AG08396 (cell line): ENCODE measurements at regions not wholly inside any gene's neighbourhood (a gene's known extent, or its start where the extent isn't known, plus 50 kb on each side); places are given as distances from the start of the nearest gene placed in this dataset.

Experiments
- DNase-seq: peaks from one replicate; pipeline ENCODE4 v3.0.0; 2012; ENCODE audit warnings: low spot score, mixed read lengths

GRCh38 chr15:75134748-75135147, 66.9 kb upstream of the C15orf39 start:
- DNase-seq, result no peak

DNA sequence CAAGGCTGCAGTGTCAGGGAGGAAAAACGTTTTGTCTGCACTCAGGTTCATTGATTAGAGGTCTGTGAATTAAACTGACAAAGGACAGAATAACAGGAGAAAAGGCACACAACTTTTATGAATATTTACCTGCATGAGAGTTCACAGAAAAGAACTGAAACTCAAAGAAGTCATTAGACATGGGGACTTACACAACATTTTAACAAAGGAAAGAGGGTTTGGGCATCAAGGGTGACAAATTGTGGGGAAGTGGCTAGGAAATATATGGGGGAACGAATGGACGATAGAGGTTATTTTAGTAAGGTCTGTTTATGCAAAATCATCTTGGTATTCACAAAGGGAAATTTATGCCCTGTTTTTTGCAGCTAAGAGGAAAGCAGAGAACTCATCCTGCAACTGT, 65.6 kb upstream of the C15orf39 start:
- DNase-seq, result no peak

GRCh38 chr15:75136758-75137157, 64.9 kb upstream of the C15orf39 start:
- no peak for DNase-seq

- DNase-seq, result no peak
Measured at GRCh38 chr15:75138016-75138999, 63.4 kb upstream of the C15orf39 start.

GRCh38 chr15:75140080-75140879, 61.4 kb upstream of the C15orf39 start:
- DNase-seq, result no peak

DNA sequence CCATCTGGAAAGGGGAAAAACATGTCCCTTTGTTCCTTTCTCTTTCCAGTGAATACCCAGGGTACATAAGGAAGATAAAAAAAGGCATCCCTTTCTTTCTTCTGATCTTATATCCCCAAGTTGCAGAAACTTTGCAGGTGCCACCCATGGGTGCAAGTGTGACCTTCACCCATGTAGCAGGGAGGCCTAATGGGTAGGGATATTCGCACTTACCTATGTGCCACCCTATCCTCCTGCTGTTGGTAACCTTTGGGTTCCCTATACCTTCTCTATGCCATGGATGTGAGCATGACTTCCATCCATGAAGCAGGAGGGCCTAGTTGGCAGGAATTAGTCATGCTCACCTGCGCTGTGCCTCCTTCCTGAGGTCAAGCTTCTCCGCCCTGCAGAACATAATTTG, 59.2 kb upstream of the C15orf39 start:
- no peak for DNase-seq

- DNase-seq, result no peak
Measured at GRCh38 chr15:75143738-75144334, 57.8 kb upstream of the C15orf39 start.

- no peak for DNase-seq
Measured at GRCh38 chr15:75145027-75145841, 56.4 kb upstream of the C15orf39 start.

- no peak for DNase-seq
Measured at GRCh38 chr15:75148280-75148679, 53.4 kb upstream of the C15orf39 start.

DNA sequence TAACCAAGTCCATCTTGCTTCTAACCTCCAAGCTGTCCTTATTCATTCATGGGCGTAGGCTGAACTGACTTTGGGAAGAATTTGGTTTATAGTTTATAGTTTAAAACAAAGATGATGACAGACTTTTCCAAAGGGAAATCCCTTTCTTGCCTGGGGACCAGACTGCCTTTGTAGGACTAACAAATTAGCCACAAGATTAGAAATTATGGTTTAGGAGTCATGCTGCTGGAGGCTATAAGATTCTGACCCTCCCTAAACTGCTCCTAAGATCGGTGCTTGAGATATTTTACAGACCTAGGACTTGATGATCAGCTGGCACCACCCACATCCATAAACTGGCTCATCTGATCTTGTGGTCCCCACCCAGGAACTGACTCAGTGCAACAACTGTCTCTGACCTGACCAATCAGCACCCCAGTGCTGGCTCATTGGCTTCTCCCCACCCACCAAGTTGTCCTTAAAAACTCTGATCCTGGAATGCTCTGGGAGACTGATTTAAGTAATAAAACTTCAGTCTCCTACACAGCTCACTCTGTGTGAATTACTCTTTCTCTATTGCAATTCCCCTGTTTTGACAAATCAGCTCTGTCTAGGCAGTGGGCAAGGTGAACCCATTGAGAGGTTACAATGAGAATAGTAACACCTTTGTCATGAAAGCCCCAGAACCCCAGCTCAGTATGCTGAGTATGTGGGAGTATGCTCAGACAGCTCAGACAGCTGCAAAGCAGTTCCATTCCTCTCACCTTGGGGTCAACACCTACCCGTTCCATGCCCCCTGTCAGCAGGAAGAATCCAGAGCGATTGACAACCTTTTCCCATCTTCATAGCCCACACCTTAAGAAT, 51.6 kb upstream of the C15orf39 start:
- no peak for DNase-seq

GRCh38 chr15:75151214-75152128, 50.2 kb upstream of the C15orf39 start:
- DNase-seq, result no peak
